ENCODE measurements at regions not wholly inside any gene's neighbourhood (a gene's known extent, or its start where the extent isn't known, plus 50 kb on each side); places are given as distances from the start of the nearest gene placed in this dataset.
"Not testable (repeated sequence)": the region's sequence is repeated elsewhere in the genome, so short reads cannot be mapped to it uniquely, and the experiment has no call there.

DNA sequence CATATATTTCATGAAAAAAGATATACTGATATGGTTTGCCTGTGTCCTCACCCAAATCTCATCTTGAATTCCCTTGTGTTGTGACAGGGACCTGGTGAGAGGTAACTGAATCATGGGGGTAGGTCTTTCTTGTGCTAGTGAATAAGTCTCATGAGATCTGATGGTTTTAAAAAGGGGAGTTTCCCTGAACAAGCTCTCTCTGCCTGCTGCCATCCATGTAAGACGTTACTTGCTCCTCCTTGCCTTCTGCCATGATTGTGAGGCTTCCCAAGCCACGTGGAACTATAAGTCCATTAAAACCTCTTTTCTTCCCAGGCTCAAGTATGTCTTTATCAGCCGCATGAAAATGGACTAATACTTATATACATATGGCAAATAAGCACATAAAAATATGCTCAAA lies 274.8 kb upstream of the SDK2 start:
- H4K20me1 ChIP-seq (ENCODE audit: insufficient read depth, low read length); intact Hi-C loops (cut with micrococcal nuclease; ENCODE audit: unreplicated experiment); BruUV-seq (replicated peaks); H3K27ac ChIP-seq (ENCODE audit: extremely low read length, insufficient read depth, low read length); H3K27me3 ChIP-seq (ENCODE audit: control insufficient read depth in 1 of 2, insufficient read depth in 2 of 2, low read length in 2 of 2); H3K36me3 ChIP-seq (replicated peaks in 1 of 2; ENCODE audit: control insufficient read depth in 1 of 2, insufficient read depth in 2 of 2, low read length in 2 of 2); in situ Hi-C loops (cut with HindIII; ENCODE audit: extremely low pct_ligation_motif_present, low pct_unique_long_range_greater_than_20kb); FAIRE-seq; CTCF ChIA-PET (ENCODE audit: low intra/inter-chr PET ratio, low total read pairs); POLR2A ChIA-PET; H3K79me2 ChIP-seq (ENCODE audit: insufficient read depth, low read length); H3K4me3 ChIP-seq (replicated peaks in 1 of 3; ENCODE audit: insufficient read depth in 1 of 3, low read depth in 2 of 3, low read length in 3 of 3); H3K4me2 ChIP-seq (ENCODE audit: low read depth, low read length); H3K9ac ChIP-seq (ENCODE audit: insufficient read depth, low read depth, low read length); DNase-seq (ENCODE audit: low spot score); ATAC-seq; H3K4me1 ChIP-seq (ENCODE audit: insufficient read depth, low read length); H2AFZ ChIP-seq (ENCODE audit: low read length): not testable (repeated sequence)
- peaks cover 17% of the 10 kb centered on the region for H3K9me3 ChIP-seq (ENCODE audit: low read length)
- 22% methylated on average over 3 of the region's 3 CpGs for WGBS (ENCODE audit: low lambda C conversion rate)
- TF ChIP-seq ZNF431 (CRISPR knock-in tag; IDR thresholded peaks at IDR 0.05; ENCODE audit: borderline replicate concordance, low read depth): peak; percentile 88; the same call in 1 of the 2 replicates

DNA sequence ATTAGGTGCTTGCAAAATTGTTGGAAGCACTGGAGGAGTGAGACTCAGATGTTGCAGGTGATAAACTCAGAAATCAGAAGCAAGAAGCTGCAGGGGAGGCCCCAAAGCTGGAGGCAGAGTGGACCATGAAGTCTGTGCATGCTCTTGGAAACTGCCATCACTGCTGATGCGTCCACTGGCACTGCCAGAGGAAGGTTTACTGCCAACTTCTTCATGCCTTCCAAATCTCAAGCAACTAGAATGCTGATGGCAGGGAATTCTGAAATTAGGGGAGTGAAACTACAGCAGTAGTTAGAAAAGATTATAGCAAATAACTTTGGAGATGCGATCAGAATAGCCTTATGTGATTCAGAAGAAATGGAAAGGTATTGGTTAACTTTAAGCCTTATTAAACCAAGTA lies 277.1 kb upstream of the SDK2 start:
- no peaks in the 10 kb centered on the region for H4K20me1 ChIP-seq (ENCODE audit: insufficient read depth, low read length)
- H3K9me3 ChIP-seq (ENCODE audit: low read length): peaks cover 5% of the 10 kb centered on the region; the same call in 1 of the 2 replicates
- no peak overlapping the region for H3K27ac ChIP-seq (ENCODE audit: extremely low read length, insufficient read depth, low read length)
- no peak overlapping the region for H3K4me2 ChIP-seq (ENCODE audit: low read depth, low read length)
- TF ChIP-seq, protein P1, sequence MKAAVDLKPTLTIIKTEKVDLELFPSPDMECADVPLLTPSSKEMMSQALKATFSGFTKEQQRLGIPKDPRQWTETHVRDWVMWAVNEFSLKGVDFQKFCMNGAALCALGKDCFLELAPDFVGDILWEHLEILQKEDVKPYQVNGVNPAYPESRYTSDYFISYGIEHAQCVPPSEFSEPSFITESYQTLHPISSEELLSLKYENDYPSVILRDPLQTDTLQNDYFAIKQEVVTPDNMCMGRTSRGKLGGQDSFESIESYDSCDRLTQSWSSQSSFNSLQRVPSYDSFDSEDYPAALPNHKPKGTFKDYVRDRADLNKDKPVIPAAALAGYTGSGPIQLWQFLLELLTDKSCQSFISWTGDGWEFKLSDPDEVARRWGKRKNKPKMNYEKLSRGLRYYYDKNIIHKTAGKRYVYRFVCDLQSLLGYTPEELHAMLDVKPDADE (CRISPR knock-in tag; IDR thresholded peaks at IDR 0.05): no peak
- TF ChIP-seq, protein P2, sequence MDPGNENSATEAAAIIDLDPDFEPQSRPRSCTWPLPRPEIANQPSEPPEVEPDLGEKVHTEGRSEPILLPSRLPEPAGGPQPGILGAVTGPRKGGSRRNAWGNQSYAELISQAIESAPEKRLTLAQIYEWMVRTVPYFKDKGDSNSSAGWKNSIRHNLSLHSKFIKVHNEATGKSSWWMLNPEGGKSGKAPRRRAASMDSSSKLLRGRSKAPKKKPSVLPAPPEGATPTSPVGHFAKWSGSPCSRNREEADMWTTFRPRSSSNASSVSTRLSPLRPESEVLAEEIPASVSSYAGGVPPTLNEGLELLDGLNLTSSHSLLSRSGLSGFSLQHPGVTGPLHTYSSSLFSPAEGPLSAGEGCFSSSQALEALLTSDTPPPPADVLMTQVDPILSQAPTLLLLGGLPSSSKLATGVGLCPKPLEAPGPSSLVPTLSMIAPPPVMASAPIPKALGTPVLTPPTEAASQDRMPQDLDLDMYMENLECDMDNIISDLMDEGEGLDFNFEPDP (CRISPR knock-in tag; conservative IDR thresholded peaks at IDR 0.05): 0 out of 2 replicates have a peak, but pooled peaks have one; percentile 24
- POLR2A ChIA-PET: no interaction called here
- H3K27me3 ChIP-seq (ENCODE audit: control insufficient read depth in 1 of 2, insufficient read depth in 2 of 2, low read length in 2 of 2): peaks cover 0 to 9% of the 10 kb centered on the region in 2 experiments; a peak in 1 of 5 replicates
- H3K9ac ChIP-seq (ENCODE audit: insufficient read depth, low read depth, low read length): no peak overlapping the region
- CTCF ChIA-PET (ENCODE audit: low intra/inter-chr PET ratio, low total read pairs): no interaction called here
- FAIRE-seq (no peak), ATAC-seq (no peak), DNase-seq (ENCODE audit: low spot score) (no peak)
- BruUV-seq (replicated peaks): no TSS peak
- in situ Hi-C loops (cut with HindIII; ENCODE audit: extremely low pct_ligation_motif_present, low pct_unique_long_range_greater_than_20kb): no loop called here
- no peak overlapping the region for H2AFZ ChIP-seq (ENCODE audit: low read length)
- intact Hi-C loops (cut with micrococcal nuclease; ENCODE audit: unreplicated experiment): no loop called here
- no peaks in the 10 kb centered on the region for H3K36me3 ChIP-seq (replicated peaks in 1 of 2; ENCODE audit: control insufficient read depth in 1 of 2, insufficient read depth in 2 of 2, low read length in 2 of 2)
- H3K4me1 ChIP-seq (ENCODE audit: insufficient read depth, low read length): no peaks in the 10 kb centered on the region
- no peaks in the 10 kb centered on the region for H3K79me2 ChIP-seq (ENCODE audit: insufficient read depth, low read length)
- whole genome bisulfite sequencing (ENCODE audit: low lambda C conversion rate): 0% methylated on average over 2 of the region's 2 CpGs
- no peak overlapping the region for H3K4me3 ChIP-seq (replicated peaks in 1 of 3; ENCODE audit: insufficient read depth in 1 of 3, low read depth in 2 of 3, low read length in 3 of 3)

Data from HepG2 (cell line).